SU-DHL-6 (cell line): ENCODE measurements at regions not wholly inside any gene's neighbourhood (a gene's known extent, or its start where the extent isn't known, plus 50 kb on each side); places are given as distances from the start of the nearest gene placed in this dataset.

Experiments used
- H2AFZ ChIP-seq: fragments of 200-600 bp; sonication (generic); 2 replicates; pipeline ENCODE4 v1.6.1; 2014; ENCODE audit warnings: low read depth, mild to moderate bottlenecking, moderate library complexity, mixed read lengths, antibody characterized with exemption, low read length; ENCODE audit not compliant: severe bottlenecking
- H3F3A ChIP-seq: fragments of 200-600 bp; shearing (Covaris generic); 2 replicates; pipeline ENCODE4 v1.6.0; 2016; ENCODE audit warnings: antibody characterized with exemption, mild to moderate bottlenecking; ENCODE audit not compliant: insufficient read depth
- H3K27ac ChIP-seq: fragments of 200-600 bp; sonication (generic); 2 replicates; pipeline ENCODE4 v1.5.1; 2016; ENCODE audit warnings: low read depth, mild to moderate bottlenecking, low read length, moderate library complexity, mixed read lengths
- H3K27me3 ChIP-seq: fragments of 200-600 bp; sonication (generic), shearing (Covaris generic); 2 replicates; pipeline ENCODE4 v1.6.0; 2014; ENCODE audit warnings: mild to moderate bottlenecking, low read length
- H3K36me3 ChIP-seq: fragments of 200-600 bp; sonication (generic); 2 replicates; pipeline ENCODE4 v1.6.1; 2014; ENCODE audit warnings: mild to moderate bottlenecking, low read length, mixed read lengths
- H3K4me2 ChIP-seq: fragments of 300-600, 200-600 bp; shearing (Covaris generic), sonication (generic); 2 replicates; pipeline ENCODE4 v1.6.0; 2014; ENCODE audit warnings: low read length, low read depth, mild to moderate bottlenecking; ENCODE audit not compliant: poor library complexity, severe bottlenecking
- H3K4me3 ChIP-seq: fragments of 200-600 bp; sonication (generic); 2 replicates; pipeline ENCODE4 v1.5.1; 2014; ENCODE audit warnings: antibody characterized with exemption, low read length, mild to moderate bottlenecking, mixed read lengths; ENCODE audit not compliant: insufficient read depth, poor library complexity, severe bottlenecking
- H3K79me2 ChIP-seq: fragments of 200-600 bp; sonication (generic); 2 replicates; pipeline ENCODE4 v1.6.1; 2014; ENCODE audit warnings: mild to moderate bottlenecking, low read length, moderate library complexity; ENCODE audit not compliant: insufficient read depth
- H3K9ac ChIP-seq: fragments of 200-600 bp; sonication (generic); 2 replicates; pipeline ENCODE4 v1.7.0; 2014; ENCODE audit warnings: mild to moderate bottlenecking, low read length
- H3K9me2 ChIP-seq: fragments of 200-600 bp; sonication (generic); replicated peaks from 2 replicates; pipeline ENCODE4 v1.6.1; 2014; ENCODE audit warnings: low read length; ENCODE audit not compliant: insufficient read depth
- H3K9me3 ChIP-seq: fragments of 200-600 bp; sonication (generic); 2 replicates; pipeline ENCODE4 v1.6.1; 2014; ENCODE audit warnings: low read length, mixed read lengths; ENCODE audit not compliant: insufficient read depth
- H4K20me1 ChIP-seq: fragments of 200-600 bp; sonication (generic); 2 replicates; pipeline ENCODE4 v1.6.1; 2014; ENCODE audit warnings: low read depth, mild to moderate bottlenecking, antibody characterized with exemption, low read length, moderate library complexity, mixed read lengths
- EZH2phosphoT487 ChIP-seq: fragments of 200-600 bp; sonication (generic), shearing (Covaris generic); conservative IDR thresholded peaks from 2 replicates; pipeline ENCODE4 v1.6.1; 2018; ENCODE audit warnings: mild to moderate bottlenecking, antibody characterized with exemption, low read length, moderate library complexity, mixed read lengths
- TF ChIP-seq, protein P1 (sequence below): fragments of 200-600 bp; sonication (generic); IDR thresholded peaks from one replicate; pipeline ENCODE4 v1.5.1; 2017; ENCODE audit warnings: antibody characterized with exemption, mild to moderate bottlenecking, low read length, moderate library complexity; ENCODE audit not compliant: insufficient read depth, poor library complexity, severe bottlenecking

DNA sequence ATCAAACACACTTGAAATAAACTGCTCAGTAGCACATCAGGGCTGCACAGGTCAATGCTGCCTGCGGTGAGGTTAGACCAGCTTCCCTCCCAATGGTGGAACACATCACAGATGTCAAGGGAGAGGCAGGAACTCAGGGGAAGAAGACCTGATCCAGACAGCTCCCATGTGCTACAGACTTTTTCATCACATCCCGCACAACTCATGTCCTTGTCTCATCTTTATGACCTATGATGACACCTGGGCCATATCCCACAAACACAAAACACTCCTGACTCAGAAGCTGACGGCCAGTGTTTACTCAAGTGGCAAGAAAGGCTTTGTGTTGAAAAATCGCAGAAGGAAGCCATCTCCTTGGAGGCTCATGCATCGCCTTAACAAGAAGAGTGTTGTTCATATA is 91.6 kb downstream of the HTR5A start:
- H3K9me2 ChIP-seq: no peaks in the 10 kb centered on the region
- no peak overlapping the region for H3K4me2 ChIP-seq
- H3K36me3 ChIP-seq: no peaks in the 10 kb centered on the region
- no peak overlapping the region for H3K4me3 ChIP-seq
- H3K27ac ChIP-seq: no peak overlapping the region
- no peak overlapping the region for H2AFZ ChIP-seq
- H3K27me3 ChIP-seq: no peaks in the 10 kb centered on the region
- H3K79me2 ChIP-seq: no peaks in the 10 kb centered on the region
- H4K20me1 ChIP-seq: no peaks in the 10 kb centered on the region
- no peaks in the 10 kb centered on the region for H3K9me3 ChIP-seq
- no peak for TF ChIP-seq EZH2phosphoT487
- TF ChIP-seq, protein P1, sequence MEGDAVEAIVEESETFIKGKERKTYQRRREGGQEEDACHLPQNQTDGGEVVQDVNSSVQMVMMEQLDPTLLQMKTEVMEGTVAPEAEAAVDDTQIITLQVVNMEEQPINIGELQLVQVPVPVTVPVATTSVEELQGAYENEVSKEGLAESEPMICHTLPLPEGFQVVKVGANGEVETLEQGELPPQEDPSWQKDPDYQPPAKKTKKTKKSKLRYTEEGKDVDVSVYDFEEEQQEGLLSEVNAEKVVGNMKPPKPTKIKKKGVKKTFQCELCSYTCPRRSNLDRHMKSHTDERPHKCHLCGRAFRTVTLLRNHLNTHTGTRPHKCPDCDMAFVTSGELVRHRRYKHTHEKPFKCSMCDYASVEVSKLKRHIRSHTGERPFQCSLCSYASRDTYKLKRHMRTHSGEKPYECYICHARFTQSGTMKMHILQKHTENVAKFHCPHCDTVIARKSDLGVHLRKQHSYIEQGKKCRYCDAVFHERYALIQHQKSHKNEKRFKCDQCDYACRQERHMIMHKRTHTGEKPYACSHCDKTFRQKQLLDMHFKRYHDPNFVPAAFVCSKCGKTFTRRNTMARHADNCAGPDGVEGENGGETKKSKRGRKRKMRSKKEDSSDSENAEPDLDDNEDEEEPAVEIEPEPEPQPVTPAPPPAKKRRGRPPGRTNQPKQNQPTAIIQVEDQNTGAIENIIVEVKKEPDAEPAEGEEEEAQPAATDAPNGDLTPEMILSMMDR: no peak
- H3K9ac ChIP-seq: no peak overlapping the region
- H3F3A ChIP-seq: no peaks in the 10 kb centered on the region

DNA sequence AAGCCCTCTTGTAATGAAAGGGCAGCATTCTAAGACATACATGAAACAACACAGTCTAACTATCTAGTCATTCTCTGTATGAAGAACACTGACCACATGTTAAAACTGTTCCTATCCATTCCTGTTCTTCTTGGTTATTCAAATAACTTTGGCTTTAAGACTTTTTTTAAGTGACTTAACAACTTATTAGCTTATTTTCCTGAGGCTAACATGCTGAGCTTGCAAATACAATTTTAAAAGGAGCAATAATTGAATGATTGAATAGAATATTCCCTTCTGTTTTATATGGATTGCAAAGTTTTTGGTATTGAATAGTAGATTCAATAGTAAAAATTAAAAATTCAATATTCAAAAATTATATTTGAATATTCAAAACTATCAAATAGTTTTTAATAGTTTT is 92.3 kb downstream of the HTR5A start:
- no peaks in the 10 kb centered on the region for H3K9me3 ChIP-seq
- H3K79me2 ChIP-seq: no peaks in the 10 kb centered on the region
- H2AFZ ChIP-seq: no peak overlapping the region
- H3K9ac ChIP-seq: no peak overlapping the region
- no peaks in the 10 kb centered on the region for H4K20me1 ChIP-seq
- no peak overlapping the region for H3K4me3 ChIP-seq
- H3K27ac ChIP-seq: no peak overlapping the region
- no peaks in the 10 kb centered on the region for H3F3A ChIP-seq
- H3K27me3 ChIP-seq: no peaks in the 10 kb centered on the region
- H3K9me2 ChIP-seq: no peaks in the 10 kb centered on the region
- TF ChIP-seq, protein P1: no peak
- no peak for TF ChIP-seq EZH2phosphoT487
- H3K4me2 ChIP-seq: no peak overlapping the region
- H3K36me3 ChIP-seq: no peaks in the 10 kb centered on the region

DNA sequence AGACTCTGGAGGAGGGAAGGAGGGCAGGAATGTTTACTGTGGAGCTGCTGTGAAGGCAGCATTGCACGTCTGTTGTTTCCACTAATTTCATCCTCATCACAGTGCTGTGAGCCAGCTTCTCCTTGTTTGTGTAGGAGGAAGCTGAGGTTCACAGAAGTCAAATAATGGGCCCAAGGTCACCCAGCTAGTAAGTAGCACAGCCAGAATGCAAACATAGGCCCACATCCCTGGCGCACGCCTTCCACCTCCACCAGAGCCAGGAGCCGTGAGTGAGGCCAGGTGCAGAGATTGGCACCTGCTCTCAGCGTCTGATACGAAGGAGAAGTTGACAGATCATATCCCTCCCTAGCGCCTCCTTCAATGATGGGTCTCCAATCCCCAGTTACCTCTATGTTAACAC is 93.6 kb downstream of the HTR5A start:
- H4K20me1 ChIP-seq: no peaks in the 10 kb centered on the region
- no peaks in the 10 kb centered on the region for H3K36me3 ChIP-seq
- H3K9me2 ChIP-seq: no peaks in the 10 kb centered on the region
- no peak overlapping the region for H3K9ac ChIP-seq
- H3K27me3 ChIP-seq: no peaks in the 10 kb centered on the region
- TF ChIP-seq, protein P1: no peak
- TF ChIP-seq EZH2phosphoT487: no peak
- no peaks in the 10 kb centered on the region for H3K9me3 ChIP-seq
- no peaks in the 10 kb centered on the region for H3K79me2 ChIP-seq
- no peaks in the 10 kb centered on the region for H3F3A ChIP-seq
- no peak overlapping the region for H3K27ac ChIP-seq
- no peak overlapping the region for H2AFZ ChIP-seq
- no peak overlapping the region for H3K4me2 ChIP-seq
- no peak overlapping the region for H3K4me3 ChIP-seq
